K562 (cell line): ENCODE measurements at regions not wholly inside any gene's neighbourhood (a gene's known extent, or its start where the extent isn't known, plus 50 kb on each side); places are given as distances from the start of the nearest gene placed in this dataset.

Experiments used
- ATAC-seq: fragments of 200-7000 bp; cut with Tn5 transposase; 3 replicates; pipeline ENCODE4 v1.9.1; 2020; ENCODE audit warnings: moderate library complexity
- BruUV-seq: library from RNA; stranded (reverse); fragments of 400-500 nt; replicated peaks from 2 replicates; lab custom pipeline; 2021; lab: Mats Ljungman, UMichigan
- CTCF ChIA-PET: fragments of 300-600 bp; formaldehyde crosslinking; extraction: SDS; loops from one replicate; lab custom pipeline; 2021; ENCODE audit warnings: low intra/inter-chr PET ratio; lab: Yijun Ruan, JAX
- POLR2A ChIA-PET: fragments of 300-600, 350-650 bp; sonication (Branson Sonifier 250); formaldehyde crosslinking; extraction: SDS; loops from one replicate; lab custom pipeline; 2021; ENCODE audit warnings: antibody characterized with exemption, inconsistent platforms; lab: Yijun Ruan, JAX
- DNase-seq, 4 experiments: peaks; one replicate each; pipeline versions ENCODE4 v3.0.0 to v3.0.0-alpha.2; 2011 to 2018; ENCODE audit warnings: low spot score in 3 of 4, mixed read lengths in 3 of 4; ENCODE audit errors: extremely low read depth in 1 of 4
- FAIRE-seq: peaks from 2 replicates; lab custom pipeline; 2011; peaks lifted over from hg19 to GRCh38; lab: Jason Lieb, UNC
- H2AFZ ChIP-seq: 2 replicates; pipeline ENCODE4 v1.6.0; 2011; ENCODE audit warnings: low read depth, low read length, control low read depth, inconsistent platforms
- H3K27ac ChIP-seq: fragments of 200-600 bp; 3 replicates; pipeline ENCODE4 v1.8.0; 2011; ENCODE audit warnings: low read depth, mild to moderate bottlenecking, control low read depth, inconsistent platforms, low read length, moderate library complexity, mixed read lengths; ENCODE audit errors: extremely low read depth
- H3K27me3 ChIP-seq, 2 experiments: fragments of 300-600 bp in 1 of 2; 2 replicates in 1 of 2; 3 replicates in 1 of 2; pipeline versions ENCODE4 v1.6.0 to v1.8.0; 2011; ENCODE audit warnings: inconsistent platforms in 2 of 2, low read length in 2 of 2, mild to moderate bottlenecking in 1 of 2, mixed read lengths in 1 of 2, moderate library complexity in 1 of 2; ENCODE audit not compliant: control insufficient read depth in 2 of 2, insufficient read depth in 2 of 2
- H3K36me3 ChIP-seq: fragments of 300-600 bp; 3 replicates; pipeline ENCODE4 v1.8.0; 2011; ENCODE audit warnings: mild to moderate bottlenecking, low read length, inconsistent platforms; ENCODE audit not compliant: control insufficient read depth, insufficient read depth
- H3K4me1 ChIP-seq, 2 experiments: fragments of 200-600 bp in 1 of 2; replicated peaks in 1 of 2; 2 replicates in 1 of 2; 3 replicates in 1 of 2; pipeline versions ENCODE4 v1.5.1 to v1.8.0; 2011; ENCODE audit warnings: inconsistent platforms in 2 of 2, low read length in 2 of 2, mild to moderate bottlenecking in 1 of 2, mixed read lengths in 1 of 2, moderate library complexity in 1 of 2; ENCODE audit not compliant: control insufficient read depth in 2 of 2, insufficient read depth in 2 of 2
- H3K4me2 ChIP-seq: 2 replicates; pipeline ENCODE4 v1.6.1; 2011; ENCODE audit warnings: low read length, control low read depth, inconsistent platforms, mixed read lengths; ENCODE audit not compliant: insufficient read depth
- H3K4me3 ChIP-seq: fragments of 200-600 bp; sonication (generic), shearing (Covaris generic); 2 replicates; pipeline ENCODE4 v1.5.1; 2016; ENCODE audit warnings: control low read depth, inconsistent platforms
- H3K79me2 ChIP-seq: fragments of 200-600 bp; 3 replicates; pipeline ENCODE4 v1.8.0; 2011; ENCODE audit warnings: low read length, inconsistent platforms; ENCODE audit not compliant: control insufficient read depth, insufficient read depth
- H3K9ac ChIP-seq, 2 experiments: 2 replicates each; pipeline versions ENCODE4 v1.6.0 to v1.6.1; 2011; ENCODE audit warnings: low read depth in 2 of 2, low read length in 2 of 2, control low read depth in 1 of 2, inconsistent platforms in 1 of 2, mild to moderate bottlenecking in 1 of 2, mixed read lengths in 1 of 2; ENCODE audit not compliant: insufficient read depth in 1 of 2
- H3K9me1 ChIP-seq: one replicate; pipeline ENCODE4 v1.6.0; 2011; ENCODE audit warnings: inconsistent platforms, mild to moderate bottlenecking, low read length, moderate library complexity; ENCODE audit not compliant: control insufficient read depth, insufficient read depth
- H3K9me3 ChIP-seq: replicated peaks from 2 replicates; pipeline ENCODE4 v1.5.1; 2011; ENCODE audit warnings: low read depth, low read length, inconsistent platforms; ENCODE audit not compliant: control insufficient read depth, insufficient read depth
- H4K20me1 ChIP-seq: replicated peaks from 2 replicates; pipeline ENCODE4 v1.6.1; 2011; ENCODE audit warnings: low read length, inconsistent platforms, mixed read lengths; ENCODE audit not compliant: control insufficient read depth, insufficient read depth
- ETV5 ChIP-seq: sonication (generic); formaldehyde crosslinking; IDR thresholded peaks from 2 replicates; pipeline ENCODE4 v1.4.0; 2020; ENCODE audit warnings: low read depth, mild to moderate bottlenecking, missing genetic modification reagents
- HEY1 ChIP-seq: fragments of 250-450 bp; sonication (Bioruptor Pico); IDR thresholded peaks from 2 replicates; pipeline ENCODE4 v1.5.0; 2020; ENCODE audit warnings: mild to moderate bottlenecking, moderate library complexity, borderline replicate concordance
- TGIF2 ChIP-seq: sonication (generic); formaldehyde crosslinking; IDR thresholded peaks from 2 replicates; pipeline ENCODE4 v1.8.1; 2022; ENCODE audit warnings: mild to moderate bottlenecking, missing genetic modification reagents, moderate library complexity
- TSHZ1 ChIP-seq: fragments of 250-450 bp; sonication (Bioruptor Pico); IDR thresholded peaks from 2 replicates; pipeline ENCODE4 v1.4.0; 2020; ENCODE audit warnings: mild to moderate bottlenecking, moderate library complexity
- ZNF184 ChIP-seq: sonication (generic); formaldehyde crosslinking; IDR thresholded peaks from 2 replicates; pipeline ENCODE4 v1.5.0; 2020; ENCODE audit warnings: missing genetic modification reagents
- ZNF766 ChIP-seq: fragments of 200-800 bp; sonication (Bioruptor generic); conservative IDR thresholded peaks from 2 replicates; pipeline ENCODE4 v1.6.1; 2016; ENCODE audit warnings: missing genetic modification characterization, missing compliant biosample characterization
- WGBS: fragments of 100-300 bp; shearing (Covaris generic); methylation state at CpG from one replicate; pipeline ENCODE4 v1.1.6; 2016; ENCODE audit warnings: low coverage, mixed read lengths; ENCODE audit not compliant: insufficient coverage; ENCODE audit errors: missing lambda C conversion rate; 5-methylcytosine and 5-hydroxymethylcytosine counted together
- in situ Hi-C: fragments of 300-500 bp; cut with MboI; formaldehyde crosslinking; loops from 4 replicates; pipeline ENCODE4 v1.15.0; 2018; ENCODE audit warnings: inconsistent platforms, mixed read lengths
- intact Hi-C: fragments of 100-400 bp; cut with micrococcal nuclease; formaldehyde crosslinking; loops from 2 replicates; pipeline ENCODE4 v1.14.2; 2022
- TF ChIP-seq, protein P1 (sequence below), 2 experiments: fragments of 450-650 bp; conservative IDR thresholded peaks; 2 replicates each; pipeline ENCODE4 v1.6.1; 2017; ENCODE audit warnings: mild to moderate bottlenecking in 2 of 2, moderate library complexity in 2 of 2

DNA sequence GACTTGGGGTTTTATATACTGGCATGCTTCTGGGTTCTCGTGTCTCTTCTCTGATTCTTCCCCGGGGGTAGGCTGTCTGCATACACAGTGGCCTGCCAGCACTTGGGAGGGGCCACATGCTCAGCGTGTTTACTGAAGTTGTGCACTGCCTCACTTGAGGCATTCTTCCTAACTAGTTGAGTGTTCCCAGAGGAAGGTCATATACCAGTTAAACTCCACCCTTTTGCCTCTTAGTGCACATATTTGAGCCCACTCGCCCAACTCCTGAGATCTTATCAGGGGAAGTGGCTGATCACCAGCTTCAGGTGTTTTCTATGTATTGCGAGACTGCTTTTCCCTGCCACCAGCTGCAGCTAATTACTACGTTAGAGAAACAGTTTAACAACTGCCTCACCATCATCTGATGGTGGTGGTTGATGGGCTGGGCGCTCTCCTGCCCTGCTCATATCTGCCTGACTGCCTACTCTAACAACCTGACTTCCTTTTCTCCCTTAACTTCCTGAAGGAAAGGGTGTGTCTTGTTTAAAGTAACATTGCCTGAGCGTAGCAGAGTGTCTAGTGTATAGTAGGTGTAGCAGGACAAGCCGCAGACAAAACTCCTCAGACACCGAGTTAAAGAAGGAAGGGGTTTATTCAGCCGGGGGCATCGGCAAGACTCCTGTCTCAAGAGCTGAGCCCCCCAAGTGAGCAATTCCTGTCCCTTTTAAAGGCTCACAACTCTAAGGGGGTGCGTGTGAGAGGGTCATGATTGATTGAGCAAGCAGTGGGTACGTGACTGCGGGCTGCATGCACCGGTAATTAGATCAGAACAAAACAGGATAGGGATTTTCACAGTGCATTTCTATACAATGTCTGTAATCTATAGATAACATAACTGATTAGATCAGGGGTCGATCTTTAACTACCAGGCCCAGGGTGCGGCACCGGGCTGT lies 60.1 kb upstream of the CLINT1 start:
- in situ Hi-C loops (no loop called here), intact Hi-C loops (loop anchor here (1.0 to 10.0 kb wide), 3 partner anchors 64 to 154 kb away; no protein-coding TSS in a partner anchor)
- H3K79me2 ChIP-seq = no peaks in the 10 kb centered on the region
- 13% methylated on average over 19 of the region's 19 CpGs for WGBS
- ATAC-seq = peak; percentile 50
- no peaks in the 10 kb centered on the region for H3K9me1 ChIP-seq
- H2AFZ ChIP-seq = peak overlapping the region; percentile 69
- H4K20me1 ChIP-seq = no peaks in the 10 kb centered on the region
- H3K27ac ChIP-seq = no peak overlapping the region; the same call in 2 of the 3 replicates
- no peak overlapping the region for H3K9ac ChIP-seq
- peaks cover 0 to 13% of the 10 kb centered on the region in 2 experiments; a peak in 3 of 5 replicates for H3K4me1 ChIP-seq
- ChIA-PET POLR2A (no interaction called here), CTCF (no interaction called here)
- no peak overlapping the region for H3K4me3 ChIP-seq
- H3K9me3 ChIP-seq = no peaks in the 10 kb centered on the region
- DNase-seq = peak in 1 of 4 experiments; percentile 9
- no peaks in the 10 kb centered on the region for H3K27me3 ChIP-seq
- no TSS peak for BruUV-seq
- no peak for FAIRE-seq
- H3K4me2 ChIP-seq = no peak overlapping the region; the same call in 1 of the 2 replicates
- no peaks in the 10 kb centered on the region for H3K36me3 ChIP-seq
- TF ChIP-seq ETV5 (no peak), TSHZ1 (no peak), TGIF2 (CRISPR knock-in tag) (no peak), ZNF766 (CRISPR knock-in tag) (0 out of 2 replicates have a peak, but pooled peaks have one; percentile 4), ZNF184 (CRISPR knock-in tag) (no peak), HEY1 (no peak)
- TF ChIP-seq, protein P1, sequence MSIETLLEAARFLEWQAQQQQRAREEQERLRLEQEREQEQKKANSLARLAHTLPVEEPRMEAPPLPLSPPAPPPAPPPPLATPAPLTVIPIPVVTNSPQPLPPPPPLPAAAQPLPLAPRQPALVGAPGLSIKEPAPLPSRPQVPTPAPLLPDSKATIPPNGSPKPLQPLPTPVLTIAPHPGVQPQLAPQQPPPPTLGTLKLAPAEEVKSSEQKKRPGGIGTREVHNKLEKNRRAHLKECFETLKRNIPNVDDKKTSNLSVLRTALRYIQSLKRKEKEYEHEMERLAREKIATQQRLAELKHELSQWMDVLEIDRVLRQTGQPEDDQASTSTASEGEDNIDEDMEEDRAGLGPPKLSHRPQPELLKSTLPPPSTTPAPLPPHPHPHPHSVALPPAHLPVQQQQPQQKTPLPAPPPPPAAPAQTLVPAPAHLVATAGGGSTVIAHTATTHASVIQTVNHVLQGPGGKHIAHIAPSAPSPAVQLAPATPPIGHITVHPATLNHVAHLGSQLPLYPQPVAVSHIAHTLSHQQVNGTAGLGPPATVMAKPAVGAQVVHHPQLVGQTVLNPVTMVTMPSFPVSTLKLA (conservative IDR thresholded peaks at IDR 0.05) = no peak
